Neural progenitor cell (in vitro differentiated cells): ENCODE measurements at regions not wholly inside any gene's neighbourhood (a gene's known extent, or its start where the extent isn't known, plus 50 kb on each side); places are given as distances from the start of the nearest gene placed in this dataset.

Experiments used
- CTCF ChIP-seq: fragments of 200-600 bp; sonication (generic); IDR thresholded peaks from 2 replicates; pipeline ENCODE4 v1.5.1; 2017; ENCODE audit warnings: antibody characterized with exemption, mild to moderate bottlenecking
- EZH2 ChIP-seq: fragments of 200-600 bp; sonication (generic); IDR thresholded peaks from 2 replicates; pipeline ENCODE4 v1.6.1; 2017; ENCODE audit warnings: antibody characterized with exemption, mild to moderate bottlenecking, moderate library complexity

DNA sequence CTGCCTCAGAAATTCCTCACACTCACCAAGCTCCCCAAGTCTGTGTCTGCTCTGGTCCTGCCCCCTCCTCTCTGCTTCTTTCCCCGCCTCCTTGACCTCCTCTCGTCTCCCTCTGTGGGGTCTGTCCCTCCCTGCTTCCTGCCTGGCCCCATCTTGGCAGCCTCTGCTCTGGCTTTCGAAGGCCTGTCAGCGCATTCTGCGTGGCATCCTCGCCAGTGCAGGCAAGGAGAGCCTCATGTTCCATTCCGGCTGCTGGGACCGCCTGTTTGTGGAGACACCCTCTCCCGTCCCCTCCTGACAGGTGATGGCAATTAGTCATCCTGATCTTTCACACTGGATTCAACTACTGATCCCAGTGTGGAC, 51.7 kb upstream of the COL13A1 start:
- no peak for TF ChIP-seq CTCF
- no peak for TF ChIP-seq EZH2
